ENCODE measurements at regions not wholly inside any gene's neighbourhood (a gene's known extent, or its start where the extent isn't known, plus 50 kb on each side); places are given as distances from the start of the nearest gene placed in this dataset.

DNA sequence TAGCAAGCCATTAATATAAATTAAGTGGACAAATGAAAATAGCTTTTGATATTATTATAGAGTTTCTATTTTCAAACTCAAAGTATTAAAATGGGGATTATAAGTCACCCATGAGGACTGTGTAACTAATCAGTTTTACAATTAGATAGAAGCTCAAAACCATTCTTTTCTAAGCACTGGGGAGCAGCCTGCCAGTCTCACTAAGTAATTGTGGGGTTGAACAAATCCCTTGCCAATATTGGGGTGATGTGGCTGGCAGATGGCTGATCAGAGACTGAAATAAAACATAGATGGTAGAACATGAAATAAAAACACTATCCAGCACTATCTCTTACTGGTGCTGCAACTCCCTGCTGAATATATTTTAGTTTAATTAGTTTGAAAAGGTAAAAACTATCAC, 353.2 kb downstream of the FLRT2 start:
- TF ChIP-seq CTCF (IDR thresholded peaks at IDR 0.05; ENCODE audit: insufficient read depth, low read depth, low read length) = no peak
- TF ChIP-seq EZH2 (IDR thresholded peaks at IDR 0.05; ENCODE audit: insufficient read depth, low read length) = no peak
